GM12872 (cell line): ENCODE measurements at regions not wholly inside any gene's neighbourhood (a gene's known extent, or its start where the extent isn't known, plus 50 kb on each side); places are given as distances from the start of the nearest gene placed in this dataset.

Source experiments
- TF ChIP-seq, protein P1 (sequence below): IDR thresholded peaks from 3 replicates; pipeline ENCODE4 v1.5.1; 2011; ENCODE audit warnings: low read depth, mild to moderate bottlenecking, low read length, moderate library complexity; ENCODE audit not compliant: insufficient read depth

DNA sequence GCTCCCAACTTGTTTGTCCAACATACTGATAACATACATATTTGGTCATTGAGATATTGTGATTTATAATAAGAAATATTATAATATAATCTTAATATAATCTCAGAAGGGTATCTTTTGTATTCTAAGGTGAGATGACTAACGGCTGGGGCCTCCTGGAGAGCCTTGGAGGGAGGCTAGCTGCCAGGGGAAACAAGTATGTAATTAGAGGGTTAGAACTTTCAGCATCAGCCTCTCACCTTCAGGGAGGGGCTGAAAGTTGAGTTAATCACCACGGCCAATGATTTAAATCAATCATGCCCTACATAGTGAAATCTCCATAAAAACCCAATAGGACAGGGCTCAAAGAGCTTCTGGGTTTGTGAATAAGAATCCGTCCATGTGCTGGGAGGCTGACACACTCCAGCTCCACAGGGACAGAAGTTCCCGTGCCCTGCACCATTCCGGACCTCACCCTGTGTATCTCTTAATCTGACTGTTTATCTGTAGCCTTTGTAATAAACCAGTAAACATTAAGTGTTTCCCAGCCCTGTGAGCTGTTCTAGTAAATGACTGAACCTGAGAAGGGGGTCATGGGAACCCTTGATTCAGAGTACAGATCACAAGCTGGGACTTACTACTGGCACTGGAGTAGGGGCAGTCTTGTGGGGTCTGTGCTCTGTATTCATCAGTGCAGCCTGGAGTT is 86.3 kb upstream of the STEAP1B start:
- TF ChIP-seq, protein P1, sequence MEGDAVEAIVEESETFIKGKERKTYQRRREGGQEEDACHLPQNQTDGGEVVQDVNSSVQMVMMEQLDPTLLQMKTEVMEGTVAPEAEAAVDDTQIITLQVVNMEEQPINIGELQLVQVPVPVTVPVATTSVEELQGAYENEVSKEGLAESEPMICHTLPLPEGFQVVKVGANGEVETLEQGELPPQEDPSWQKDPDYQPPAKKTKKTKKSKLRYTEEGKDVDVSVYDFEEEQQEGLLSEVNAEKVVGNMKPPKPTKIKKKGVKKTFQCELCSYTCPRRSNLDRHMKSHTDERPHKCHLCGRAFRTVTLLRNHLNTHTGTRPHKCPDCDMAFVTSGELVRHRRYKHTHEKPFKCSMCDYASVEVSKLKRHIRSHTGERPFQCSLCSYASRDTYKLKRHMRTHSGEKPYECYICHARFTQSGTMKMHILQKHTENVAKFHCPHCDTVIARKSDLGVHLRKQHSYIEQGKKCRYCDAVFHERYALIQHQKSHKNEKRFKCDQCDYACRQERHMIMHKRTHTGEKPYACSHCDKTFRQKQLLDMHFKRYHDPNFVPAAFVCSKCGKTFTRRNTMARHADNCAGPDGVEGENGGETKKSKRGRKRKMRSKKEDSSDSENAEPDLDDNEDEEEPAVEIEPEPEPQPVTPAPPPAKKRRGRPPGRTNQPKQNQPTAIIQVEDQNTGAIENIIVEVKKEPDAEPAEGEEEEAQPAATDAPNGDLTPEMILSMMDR, result no peak

DNA sequence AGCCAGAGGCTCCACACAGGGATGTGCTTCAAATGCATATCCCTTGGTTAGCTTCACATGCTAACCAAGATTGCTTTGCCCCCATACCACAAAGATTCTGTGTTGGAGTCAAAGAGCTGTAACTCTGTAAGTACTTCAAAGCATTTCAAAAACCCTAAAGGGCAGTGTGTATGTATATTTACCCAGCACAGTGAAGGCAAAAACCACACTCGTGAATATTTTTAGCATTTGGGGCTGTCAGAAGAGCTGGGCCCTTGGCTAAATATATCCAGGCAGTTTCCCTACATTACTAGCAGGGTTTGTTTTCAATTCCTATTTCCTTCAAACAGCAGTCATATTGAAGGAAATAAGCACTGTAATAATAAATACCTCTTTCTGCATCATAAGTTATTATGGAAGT is 84.2 kb upstream of the STEAP1B start:
- TF ChIP-seq, protein P1, result no peak

DNA sequence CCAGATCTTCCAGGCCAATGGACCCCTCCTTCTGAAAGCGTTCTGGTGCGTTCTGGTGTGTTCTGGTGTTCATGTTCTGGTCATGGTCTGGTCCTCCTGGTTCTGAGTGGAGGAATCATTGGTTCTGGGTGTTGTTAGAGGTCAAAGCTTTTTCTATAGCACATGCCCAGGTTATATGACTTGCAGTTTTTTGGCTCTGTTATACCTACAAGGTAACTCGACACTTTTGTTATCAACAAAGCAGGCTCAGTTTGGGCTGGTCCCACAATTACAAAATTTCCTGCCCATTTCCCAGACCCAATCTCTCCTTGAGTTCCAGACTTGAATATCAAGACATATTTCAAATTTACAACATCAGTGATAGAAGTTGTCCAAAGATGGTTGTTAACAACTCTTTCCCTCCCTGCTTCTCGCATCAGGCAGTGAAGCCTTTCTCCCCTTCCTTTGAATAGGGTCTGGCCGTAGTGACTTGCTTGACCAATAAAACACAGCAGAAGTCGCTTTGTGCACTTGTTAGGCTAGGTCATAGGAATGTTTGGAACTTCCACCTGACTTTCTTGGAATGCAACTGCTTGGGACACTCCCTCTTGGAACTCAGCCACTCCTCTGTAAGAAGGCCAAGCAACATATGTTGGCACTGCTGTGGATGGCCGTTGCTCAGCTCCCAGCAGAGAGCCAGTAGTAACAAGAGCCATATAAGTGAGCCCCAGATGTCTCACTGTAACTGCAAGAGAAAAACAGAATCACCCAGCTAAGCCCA is 83.1 kb upstream of the STEAP1B start:
- TF ChIP-seq, protein P1, result no peak

DNA sequence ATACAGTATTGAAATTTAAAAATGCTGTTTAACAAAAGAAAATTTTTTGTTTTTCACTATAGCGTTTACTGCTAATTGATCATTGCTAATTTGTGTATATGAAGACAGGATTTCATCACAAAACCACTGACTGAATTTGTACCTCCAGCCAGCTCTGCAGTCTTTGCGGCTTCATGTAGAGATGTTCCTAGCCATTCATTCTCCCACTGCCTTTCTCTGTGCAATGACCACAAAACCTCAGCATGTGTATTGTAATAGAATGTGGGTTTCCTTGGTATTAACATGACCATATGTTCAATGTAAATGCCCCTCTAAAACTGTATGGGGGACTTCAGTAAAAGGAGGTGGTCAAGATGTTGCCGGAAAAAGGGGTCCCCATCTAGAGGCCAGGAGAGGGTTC is 81.1 kb upstream of the STEAP1B start:
- TF ChIP-seq, protein P1, result no peak

DNA sequence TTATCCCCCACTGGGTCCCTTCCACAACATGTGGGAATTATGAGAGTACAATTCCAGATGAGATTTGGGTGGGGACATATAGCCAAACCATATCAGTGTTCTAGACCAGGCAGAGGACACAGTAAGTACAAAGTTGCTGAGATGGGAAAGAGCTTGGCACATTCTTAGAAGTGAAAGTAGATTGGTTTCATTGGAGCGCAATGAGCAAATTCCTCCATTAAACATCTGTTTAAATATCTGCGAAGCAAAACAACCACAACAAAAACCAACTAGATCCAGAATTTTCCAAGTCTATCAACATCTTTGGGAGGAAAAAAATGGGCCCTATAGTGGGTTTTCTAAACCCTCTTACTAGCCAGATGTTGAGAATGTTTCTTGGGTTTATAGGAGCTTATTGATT is 80.0 kb upstream of the STEAP1B start:
- TF ChIP-seq, protein P1, result no peak

DNA sequence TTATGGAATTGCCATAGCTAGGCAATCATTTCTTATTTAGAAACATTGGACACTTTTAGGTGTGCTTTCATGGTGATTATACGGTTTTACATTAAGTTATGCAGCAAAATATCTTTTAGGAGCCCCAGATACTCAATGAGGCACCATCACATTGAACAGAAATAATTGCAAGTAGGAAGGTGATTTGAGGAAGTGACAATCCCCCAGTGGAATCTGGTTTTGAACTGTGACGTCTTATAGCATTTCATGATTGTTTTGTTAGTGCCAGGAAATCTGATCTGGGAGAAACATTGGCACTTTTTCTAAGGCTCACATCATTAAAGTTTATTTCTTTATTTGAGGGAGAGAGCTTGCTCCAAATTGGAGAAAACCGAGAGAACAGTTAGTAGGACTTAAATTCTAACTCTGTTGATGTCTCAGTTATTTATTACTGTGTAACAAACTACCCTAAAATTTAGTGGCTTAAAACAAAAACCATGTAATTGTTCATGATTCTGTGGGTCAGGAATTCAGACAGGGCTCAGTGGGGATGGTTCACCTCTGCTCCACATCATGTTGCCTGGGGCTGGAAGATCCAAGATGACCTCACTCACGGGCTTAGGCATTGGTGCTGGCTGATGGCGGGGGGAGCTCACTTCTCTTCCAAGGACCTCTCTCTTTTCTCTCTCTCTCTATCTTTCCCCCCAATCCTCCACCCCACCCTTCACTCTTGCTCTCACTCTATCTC is 78.2 kb upstream of the STEAP1B start:
- TF ChIP-seq, protein P1, result no peak

DNA sequence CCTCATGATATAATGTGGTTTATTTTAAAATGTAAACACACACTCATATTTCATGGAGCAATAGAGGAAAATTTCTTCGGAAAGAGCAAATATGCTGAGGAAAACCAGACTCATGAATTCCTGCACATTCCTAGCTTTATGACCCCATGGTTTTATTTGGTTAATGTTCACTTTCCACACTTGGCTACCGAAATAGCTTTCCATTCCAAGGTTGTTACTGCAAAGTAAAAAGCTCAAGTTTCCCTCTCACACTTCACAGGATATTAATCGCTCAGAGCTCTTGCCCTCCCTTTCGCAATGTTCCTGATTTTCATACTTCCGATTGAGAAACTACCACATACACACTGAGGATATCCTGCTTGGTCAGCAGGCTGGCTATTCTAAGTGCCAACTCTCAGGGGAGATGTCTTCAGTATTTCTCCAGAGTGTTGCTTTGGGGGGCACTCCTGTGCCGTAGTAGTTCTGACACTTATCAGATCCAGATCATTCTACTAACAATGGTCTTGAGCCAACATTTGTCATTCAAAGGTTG is 77.5 kb upstream of the STEAP1B start:
- TF ChIP-seq, protein P1, result no peak
